Activated CD4-positive, alpha-beta T cell treated with anti-CD3 and anti-CD28 coated beads, Interleukin-2, amount 10 ng/mL, durations not matched to agents 7 days and 5 days (primary cell): ENCODE measurements at regions not wholly inside any gene's neighbourhood (a gene's known extent, or its start where the extent isn't known, plus 50 kb on each side); places are given as distances from the start of the nearest gene placed in this dataset.
"Not testable (repeated sequence)": the region's sequence is repeated elsewhere in the genome, so short reads cannot be mapped to it uniquely, and the experiment has no call there.

Experiments
- CTCF ChIA-PET: fragments of 350-600 bp; sonication (Branson Sonifier 250); formaldehyde crosslinking; loops from one replicate; lab custom pipeline; 2021; ENCODE audit warnings: antibody characterized with exemption; lab: Charles Lee
- POLR2A ChIA-PET: fragments of 350-600 bp; sonication (Branson Sonifier 250); formaldehyde crosslinking; loops from one replicate; lab custom pipeline; 2021; ENCODE audit warnings: antibody characterized with exemption; lab: Charles Lee
- DNase-seq: peaks from one replicate; pipeline ENCODE4 v3.0.0-alpha.2; 2020
- H3K27ac Mint-ChIP-seq: one replicate; pipeline ENCODE4 v1.8.0; 2021; ENCODE audit warnings: mild to moderate bottlenecking, moderate library complexity, mixed read lengths
- H3K27me3 Mint-ChIP-seq: one replicate; pipeline ENCODE4 v1.8.0; 2021; ENCODE audit warnings: mixed read lengths
- H3K36me3 Mint-ChIP-seq: one replicate; pipeline ENCODE4 v1.8.0; 2021; ENCODE audit warnings: low read depth, mixed read lengths
- H3K4me1 Mint-ChIP-seq: one replicate; pipeline ENCODE4 v1.8.0; 2021; ENCODE audit warnings: mixed read lengths
- H3K4me3 Mint-ChIP-seq: one replicate; pipeline ENCODE4 v1.8.0; 2021; ENCODE audit warnings: mild to moderate bottlenecking, moderate library complexity, mixed read lengths
- H3K9me3 Mint-ChIP-seq: one replicate; pipeline ENCODE4 v1.8.0; 2021; ENCODE audit warnings: mixed read lengths

DNA sequence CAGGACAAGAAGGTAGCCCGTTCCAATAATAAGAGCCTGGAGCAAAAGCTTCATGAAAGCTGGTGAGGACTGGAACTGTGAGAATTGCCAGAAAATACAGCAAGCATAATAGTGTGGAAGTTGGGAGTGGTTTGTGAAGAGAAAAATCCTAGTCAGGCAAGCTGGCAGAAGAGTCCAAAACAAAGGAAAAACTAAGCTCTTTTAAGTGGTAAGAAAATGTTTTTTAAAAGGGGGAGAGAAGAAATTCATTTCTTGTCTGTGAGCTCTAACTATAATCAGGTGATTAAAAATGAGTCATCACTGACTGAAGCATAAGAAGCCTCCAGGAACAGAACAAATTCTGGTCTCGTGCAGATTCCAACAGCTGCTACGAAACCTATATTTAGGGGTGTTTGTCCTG, 102.6 kb downstream of the CAAP1 start:
- ChIA-PET CTCF (no interaction called here), POLR2A (no interaction called here)
- H3K9me3 Mint-ChIP-seq = no peaks in the 10 kb centered on the region
- no peak for DNase-seq
- no peaks in the 10 kb centered on the region for H3K36me3 Mint-ChIP-seq
- H3K27ac Mint-ChIP-seq = no peak overlapping the region
- H3K4me3 Mint-ChIP-seq = no peak overlapping the region
- H3K27me3 Mint-ChIP-seq = peaks cover 1% of the 10 kb centered on the region
- H3K4me1 Mint-ChIP-seq = no peaks in the 10 kb centered on the region

- no peaks in the 10 kb centered on the region for H3K27me3 Mint-ChIP-seq
- no peak overlapping the region for H3K27ac Mint-ChIP-seq
- H3K4me1 Mint-ChIP-seq = no peaks in the 10 kb centered on the region
- ChIA-PET POLR2A (no interaction called here), CTCF (no interaction called here)
- H3K4me3 Mint-ChIP-seq = no peak overlapping the region
- no peaks in the 10 kb centered on the region for H3K9me3 Mint-ChIP-seq
- H3K36me3 Mint-ChIP-seq = no peaks in the 10 kb centered on the region
- no peak for DNase-seq
Measured at GRCh38 chr9:26786564-26786963, 106.0 kb downstream of the CAAP1 start.

- CTCF ChIA-PET = no interaction called here
- no peak overlapping the region for H3K27ac Mint-ChIP-seq
- no peaks in the 10 kb centered on the region for H3K9me3 Mint-ChIP-seq
- H3K36me3 Mint-ChIP-seq = no peaks in the 10 kb centered on the region
- H3K4me1 Mint-ChIP-seq = no peaks in the 10 kb centered on the region
- DNase-seq = no peak
- no peaks in the 10 kb centered on the region for H3K27me3 Mint-ChIP-seq
- POLR2A ChIA-PET = no interaction called here
- H3K4me3 Mint-ChIP-seq = no peak overlapping the region
Measured at GRCh38 chr9:26782899-26783298, 109.7 kb downstream of the CAAP1 start.

- CTCF ChIA-PET = no interaction called here
- Mint-ChIP-seq H3K4me1 (no peaks in the 10 kb centered on the region), H3K9me3 (no peaks in the 10 kb centered on the region), H3K27ac (no peak overlapping the region), H3K27me3 (no peaks in the 10 kb centered on the region), H3K4me3 (no peak overlapping the region), H3K36me3 (no peaks in the 10 kb centered on the region)
- POLR2A ChIA-PET = no interaction called here
- DNase-seq = no peak
Measured at GRCh38 chr9:26781906-26782305, 110.7 kb downstream of the CAAP1 start.

DNA sequence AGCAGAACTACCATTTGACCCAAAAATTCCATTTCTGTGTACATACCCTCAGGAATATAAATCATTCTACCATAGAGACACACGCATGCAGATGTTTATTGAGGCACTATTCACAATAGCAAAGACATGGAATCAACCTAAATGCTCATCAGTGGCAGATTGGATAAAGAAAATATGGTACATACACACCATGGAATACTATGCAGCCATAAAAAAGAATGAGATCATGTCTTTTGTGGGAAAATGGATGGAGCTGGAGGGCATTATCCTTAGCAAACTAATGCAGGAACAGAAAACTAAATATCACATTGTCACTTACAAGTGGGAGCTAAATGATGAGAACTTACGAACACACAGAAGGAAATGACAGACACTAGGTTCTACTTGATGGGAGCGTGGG, 112.3 kb downstream of the CAAP1 start:
- H3K36me3 Mint-ChIP-seq, H3K4me3 Mint-ChIP-seq, H3K9me3 Mint-ChIP-seq, CTCF ChIA-PET, H3K27ac Mint-ChIP-seq, DNase-seq, H3K27me3 Mint-ChIP-seq, H3K4me1 Mint-ChIP-seq, POLR2A ChIA-PET: not testable (repeated sequence)

DNA sequence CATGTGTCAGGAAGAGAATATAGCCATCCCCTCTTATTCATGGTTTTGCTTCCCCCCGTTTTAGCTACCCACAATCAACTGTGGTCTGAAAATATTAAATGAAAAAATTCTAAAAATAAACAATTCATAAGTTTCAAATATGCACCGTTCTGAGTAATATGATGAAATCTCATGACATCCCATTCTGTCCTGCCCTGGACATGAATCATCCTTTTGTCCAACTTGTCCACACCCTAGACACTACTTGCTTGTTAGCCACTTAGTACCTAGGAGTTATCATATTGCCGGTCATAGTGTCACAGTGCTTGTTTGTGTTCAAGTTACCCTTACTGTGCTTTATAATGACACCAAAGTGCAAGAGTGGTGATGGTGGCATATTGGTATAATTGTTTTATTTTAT, 113.5 kb downstream of the CAAP1 start:
- no peaks in the 10 kb centered on the region for H3K4me1 Mint-ChIP-seq
- ChIA-PET POLR2A (no interaction called here), CTCF (no interaction called here)
- no peaks in the 10 kb centered on the region for H3K36me3 Mint-ChIP-seq
- H3K9me3 Mint-ChIP-seq = no peaks in the 10 kb centered on the region
- DNase-seq = no peak
- H3K27ac Mint-ChIP-seq = no peak overlapping the region
- no peaks in the 10 kb centered on the region for H3K27me3 Mint-ChIP-seq
- H3K4me3 Mint-ChIP-seq = no peak overlapping the region

DNA sequence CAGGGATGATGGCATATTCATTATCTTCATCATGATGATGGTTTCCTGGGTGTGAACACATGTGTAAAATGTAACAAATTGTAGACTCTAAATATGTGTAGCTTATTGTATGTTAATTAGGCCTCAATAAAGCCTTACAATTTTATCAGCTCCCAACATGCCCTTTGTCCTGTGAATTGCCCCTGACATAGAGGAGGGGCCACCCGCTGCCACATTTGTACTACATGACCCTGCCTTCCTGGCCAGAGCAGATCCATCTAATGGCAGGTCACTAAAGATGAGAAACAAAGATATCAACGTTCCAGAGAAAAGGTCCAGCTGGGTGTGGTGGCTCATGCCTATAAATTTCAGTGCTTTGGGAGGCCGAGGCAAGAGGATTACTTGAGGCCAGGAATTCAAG, 117.2 kb downstream of the CAAP1 start:
- POLR2A ChIA-PET = no interaction called here
- Mint-ChIP-seq H3K9me3 (no peaks in the 10 kb centered on the region), H3K27ac (no peak overlapping the region), H3K36me3 (no peaks in the 10 kb centered on the region), H3K27me3 (no peaks in the 10 kb centered on the region), H3K4me1 (no peaks in the 10 kb centered on the region), H3K4me3 (no peak overlapping the region)
- CTCF ChIA-PET = no interaction called here
- no peak for DNase-seq

DNA sequence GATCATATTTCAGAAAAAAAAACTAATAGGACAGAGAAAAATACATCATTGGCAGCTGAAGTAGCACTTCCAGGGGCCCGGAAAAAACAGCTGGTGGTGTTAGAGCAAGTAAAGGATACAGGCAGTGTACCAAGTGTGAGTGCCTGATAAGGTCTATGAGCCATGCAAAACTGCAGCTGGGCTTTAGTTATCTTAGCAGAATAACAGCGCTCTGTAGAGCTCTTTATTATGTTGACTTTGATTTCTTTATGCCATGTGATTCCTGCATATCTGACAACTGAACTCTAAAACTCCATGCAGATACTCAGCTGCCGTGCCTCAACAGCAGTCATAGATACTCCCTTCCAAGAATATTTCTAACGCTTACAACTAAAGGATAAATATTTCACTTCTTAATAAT, 119.5 kb downstream of the CAAP1 start:
- H3K27ac Mint-ChIP-seq = no peak overlapping the region
- no peak overlapping the region for H3K4me3 Mint-ChIP-seq
- H3K9me3 Mint-ChIP-seq = no peaks in the 10 kb centered on the region
- DNase-seq = no peak
- ChIA-PET CTCF (no interaction called here), POLR2A (no interaction called here)
- H3K36me3 Mint-ChIP-seq = no peaks in the 10 kb centered on the region
- no peaks in the 10 kb centered on the region for H3K27me3 Mint-ChIP-seq
- H3K4me1 Mint-ChIP-seq = no peaks in the 10 kb centered on the region

GRCh38 chr9:26770821-26771220, 121.8 kb downstream of the CAAP1 start:
- Mint-ChIP-seq H3K4me3 (no peak overlapping the region), H3K9me3 (no peaks in the 10 kb centered on the region), H3K27ac (no peak overlapping the region), H3K27me3 (no peaks in the 10 kb centered on the region), H3K36me3 (no peaks in the 10 kb centered on the region), H3K4me1 (no peaks in the 10 kb centered on the region)
- DNase-seq = no peak
- CTCF ChIA-PET = no interaction called here
- POLR2A ChIA-PET = no interaction called here

DNA sequence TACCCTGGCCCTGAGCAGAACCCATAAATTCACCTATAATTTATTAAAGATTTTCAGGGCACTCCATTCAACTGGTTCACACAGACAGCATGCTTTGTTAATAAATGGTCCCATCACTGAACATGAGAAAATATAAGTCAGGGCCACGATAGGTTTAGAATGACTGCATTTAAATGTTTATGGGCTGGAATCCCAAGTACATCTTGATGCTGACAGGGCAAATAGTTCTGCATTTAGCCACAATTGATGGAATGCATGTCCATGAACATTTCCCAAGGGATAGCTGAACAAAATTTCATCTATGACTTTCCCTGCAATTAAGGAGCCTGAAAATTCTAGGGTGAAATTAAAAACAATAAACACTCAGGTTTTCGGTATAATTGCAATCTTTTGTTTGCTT, 124.5 kb downstream of the CAAP1 start:
- no peak for DNase-seq
- Mint-ChIP-seq H3K36me3 (no peaks in the 10 kb centered on the region), H3K9me3 (no peaks in the 10 kb centered on the region), H3K27ac (no peak overlapping the region), H3K4me1 (no peaks in the 10 kb centered on the region), H3K27me3 (peaks cover 4% of the 10 kb centered on the region), H3K4me3 (no peak overlapping the region)
- POLR2A ChIA-PET = no interaction called here
- CTCF ChIA-PET = no interaction called here

DNA sequence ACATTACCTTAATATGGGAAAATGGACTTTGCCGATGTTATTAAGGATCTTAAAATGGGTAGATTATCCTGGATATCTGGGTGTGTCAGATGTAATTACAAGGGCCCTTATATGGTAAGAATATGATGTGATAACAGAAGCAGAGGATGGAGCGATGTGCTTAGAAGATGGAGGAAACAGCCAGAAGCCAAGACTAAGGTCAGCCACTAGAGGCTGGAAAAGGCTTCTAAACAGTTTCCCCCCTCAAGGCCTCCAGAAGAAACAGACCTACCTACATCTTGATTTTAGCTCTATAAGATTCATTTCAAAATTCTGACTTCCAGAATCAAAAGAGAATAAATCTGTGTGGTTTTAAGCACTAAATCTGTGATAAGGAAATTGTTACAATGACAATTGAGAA, 131.9 kb downstream of the CAAP1 start:
- Mint-ChIP-seq H3K27ac (no peak overlapping the region), H3K27me3 (peaks cover 6% of the 10 kb centered on the region), H3K36me3 (no peaks in the 10 kb centered on the region), H3K4me3 (no peak overlapping the region), H3K9me3 (no peaks in the 10 kb centered on the region), H3K4me1 (no peaks in the 10 kb centered on the region)
- DNase-seq = no peak
- CTCF ChIA-PET = no interaction called here
- POLR2A ChIA-PET = no interaction called here

GRCh38 chr9:26758655-26759054, 133.9 kb downstream of the CAAP1 start:
- no peak overlapping the region for H3K4me3 Mint-ChIP-seq
- no peak overlapping the region for H3K27ac Mint-ChIP-seq
- ChIA-PET POLR2A (no interaction called here), CTCF (no interaction called here)
- H3K36me3 Mint-ChIP-seq = no peaks in the 10 kb centered on the region
- no peak for DNase-seq
- H3K27me3 Mint-ChIP-seq = peaks cover 2% of the 10 kb centered on the region
- no peaks in the 10 kb centered on the region for H3K9me3 Mint-ChIP-seq
- H3K4me1 Mint-ChIP-seq = no peaks in the 10 kb centered on the region

DNA sequence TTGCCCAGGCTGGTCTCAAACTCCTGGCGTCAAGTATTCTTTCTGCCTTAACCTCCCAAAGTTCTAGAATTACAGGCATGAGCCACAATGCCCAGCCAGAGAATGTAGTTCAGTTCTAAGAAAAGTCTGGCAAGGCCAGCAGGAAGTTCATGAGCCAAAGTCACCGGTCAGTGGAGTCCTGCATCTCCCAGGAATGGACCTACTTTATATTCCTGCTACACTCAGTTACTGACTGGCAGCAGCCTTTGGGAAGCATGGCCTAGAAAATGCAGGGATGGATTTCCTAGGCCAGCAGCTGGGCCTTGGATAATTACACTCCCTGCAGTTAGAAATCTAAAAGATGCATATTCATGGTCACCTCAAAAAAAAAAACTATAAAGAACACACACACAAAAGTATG, 135.7 kb downstream of the CAAP1 start:
- no peak overlapping the region for H3K27ac Mint-ChIP-seq
- CTCF ChIA-PET = interaction anchor here (0.7 to 0.9 kb wide), 2 partner anchors 16 to 24 kb away, joined by 3 read pairs; no protein-coding TSS in a partner anchor
- peaks cover 2% of the 10 kb centered on the region for H3K27me3 Mint-ChIP-seq
- H3K9me3 Mint-ChIP-seq = no peaks in the 10 kb centered on the region
- H3K36me3 Mint-ChIP-seq = no peaks in the 10 kb centered on the region
- DNase-seq = no peak
- POLR2A ChIA-PET = no interaction called here
- H3K4me1 Mint-ChIP-seq = no peaks in the 10 kb centered on the region
- no peak overlapping the region for H3K4me3 Mint-ChIP-seq

- Mint-ChIP-seq H3K4me1 (no peaks in the 10 kb centered on the region), H3K36me3 (no peaks in the 10 kb centered on the region), H3K9me3 (no peaks in the 10 kb centered on the region), H3K27ac (no peak overlapping the region), H3K27me3 (peaks cover 2% of the 10 kb centered on the region), H3K4me3 (no peak overlapping the region)
- no peak for DNase-seq
- POLR2A ChIA-PET = no interaction called here
- CTCF ChIA-PET = no interaction called here
Measured at GRCh38 chr9:26755476-26755875, 137.1 kb downstream of the CAAP1 start.
